HuH-7.5 (cell line): ENCODE measurements at regions not wholly inside any gene's neighbourhood (a gene's known extent, or its start where the extent isn't known, plus 50 kb on each side); places are given as distances from the start of the nearest gene placed in this dataset.

Experiments
- DNase-seq: peaks from one replicate; pipeline ENCODE4 v3.0.0; 2011; ENCODE audit warnings: low spot score

DNA sequence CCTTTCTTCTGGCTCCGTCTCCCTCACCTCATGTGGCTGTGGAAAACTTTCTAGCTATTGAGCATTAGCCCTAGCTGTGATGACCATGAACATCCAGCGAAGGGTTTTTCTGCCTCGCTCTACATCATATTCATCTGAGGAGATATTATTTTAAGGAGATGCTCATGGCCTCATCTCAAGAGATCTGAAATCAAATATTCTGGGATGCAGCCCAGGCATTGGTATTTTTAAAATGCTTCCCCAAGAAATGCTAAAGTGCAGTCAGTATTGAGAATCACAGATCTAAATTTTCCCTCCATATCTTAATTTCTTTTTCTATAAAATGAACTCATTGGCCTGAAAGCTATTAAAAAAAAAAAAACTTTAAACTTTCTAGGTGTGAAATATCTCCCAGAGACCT is 238.2 kb upstream of the CELF2 start:
- DNase-seq: no peak

DNA sequence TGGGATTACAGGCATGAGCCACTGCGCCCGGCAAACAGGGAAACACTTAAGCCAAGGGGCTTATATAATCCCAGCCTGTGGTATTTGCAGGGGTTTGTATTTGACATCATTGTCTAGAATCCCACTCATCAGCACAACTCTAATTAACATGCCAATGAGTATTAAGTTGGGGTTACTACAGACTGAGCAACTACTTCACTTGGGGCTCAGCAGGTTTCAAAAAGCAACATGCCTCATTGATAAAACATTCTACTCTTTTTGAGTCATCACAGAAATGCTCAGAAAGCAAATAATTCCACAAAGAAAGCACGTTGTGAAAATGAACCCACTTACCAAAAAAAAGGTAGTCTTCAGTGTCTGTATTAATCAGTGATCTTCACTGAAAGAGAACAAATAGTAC is 236.9 kb upstream of the CELF2 start:
- DNase-seq: no peak

DNA sequence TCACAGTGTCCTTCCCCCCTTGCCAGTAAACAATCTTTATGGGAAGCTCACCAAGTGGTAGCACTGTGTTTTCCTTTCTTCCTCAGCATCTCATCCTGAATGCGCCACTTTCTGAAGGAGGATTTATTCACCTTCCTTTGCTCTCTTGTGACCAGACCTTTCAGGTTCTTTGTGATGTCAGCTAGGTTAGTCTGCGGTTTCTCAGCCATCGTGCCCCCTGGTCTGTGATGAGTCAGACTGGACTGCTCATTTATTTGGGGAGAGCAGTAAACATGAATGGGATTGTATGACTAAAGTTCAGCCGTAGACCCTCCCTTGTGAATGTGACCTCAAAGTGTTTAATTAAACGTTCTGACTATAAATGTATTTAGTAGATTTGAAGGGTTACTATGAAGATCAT is 235.1 kb upstream of the CELF2 start:
- no peak for DNase-seq

DNA sequence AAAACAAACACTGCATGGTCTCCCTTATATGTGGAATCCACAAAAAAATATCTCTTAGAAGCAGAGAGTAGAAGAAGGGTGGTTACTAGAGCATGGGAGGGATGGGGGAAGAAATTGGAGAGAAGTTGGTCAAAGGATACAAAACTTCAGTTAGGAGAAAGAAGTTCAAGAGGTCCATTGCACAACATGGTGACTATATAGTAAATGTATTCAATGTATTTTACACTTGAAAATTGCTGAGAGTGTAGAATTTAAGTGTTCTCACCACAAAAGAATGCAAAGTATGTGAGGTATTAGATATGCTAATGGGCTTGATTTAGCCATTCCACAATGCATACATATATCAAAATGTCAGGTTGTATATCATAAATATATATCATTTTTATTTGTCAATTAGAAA is 232.0 kb upstream of the CELF2 start:
- no peak for DNase-seq

DNA sequence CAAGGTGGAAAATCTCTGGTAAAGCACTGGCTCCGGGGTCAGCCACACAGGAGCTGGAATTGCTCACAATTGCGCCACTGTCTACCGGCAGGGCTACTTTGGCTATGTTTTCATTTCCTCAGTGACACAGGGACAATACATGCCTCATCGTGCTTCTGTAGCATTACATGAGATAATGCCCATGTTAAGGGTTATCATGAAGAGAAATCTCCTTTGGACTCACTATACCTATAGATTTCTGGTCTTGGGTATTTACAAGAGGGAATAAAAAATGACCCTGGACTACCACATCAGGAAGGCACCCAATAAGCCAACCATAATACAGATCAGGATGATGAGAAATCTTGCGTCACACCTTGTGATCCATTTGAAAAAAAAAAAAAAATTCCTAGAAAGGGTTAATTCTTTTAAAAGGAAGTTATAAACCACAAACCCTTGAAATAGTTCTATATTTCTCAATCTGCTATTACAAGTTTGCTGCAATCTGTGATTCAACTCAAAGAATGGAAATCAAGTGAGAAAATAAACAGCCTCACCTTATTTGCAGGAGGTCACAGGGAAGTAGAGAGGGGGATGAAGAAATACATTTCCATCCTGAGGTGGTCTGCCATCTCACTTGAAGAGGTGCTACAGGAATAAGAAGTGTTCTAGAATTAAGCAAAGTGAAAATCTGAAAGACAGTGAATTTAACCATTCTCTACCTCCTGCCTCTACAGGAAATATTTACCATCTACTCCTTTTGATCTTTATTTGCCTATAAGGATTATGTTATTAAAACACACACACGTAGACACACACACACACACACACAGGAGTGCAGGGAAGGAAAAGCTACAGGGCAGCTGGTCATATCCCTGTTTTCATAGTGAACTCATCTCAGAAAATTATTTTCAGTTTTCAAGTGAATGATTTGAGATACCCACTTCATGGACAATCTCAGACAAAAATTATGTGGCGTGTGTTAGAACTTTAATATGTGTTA is 231.3 kb upstream of the CELF2 start:
- no peak for DNase-seq

DNA sequence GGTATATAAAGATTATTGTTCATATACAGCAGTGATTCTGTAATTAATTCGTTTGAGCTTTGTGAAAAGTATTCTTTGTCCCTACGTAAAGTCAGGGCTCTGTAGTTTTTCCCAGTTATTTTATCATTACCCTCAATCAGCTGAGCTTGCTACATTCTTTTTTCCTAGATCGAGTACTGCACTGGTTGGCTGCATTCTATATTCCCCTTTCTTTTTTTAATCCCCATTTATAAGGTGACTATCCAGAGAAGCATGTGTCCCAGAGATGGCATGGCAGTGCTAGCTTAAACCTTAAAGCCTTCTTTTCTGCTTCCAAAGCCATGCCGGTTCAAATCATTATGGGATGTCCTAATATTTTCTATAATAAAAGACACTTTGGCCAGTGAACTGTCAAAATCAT is 230.1 kb upstream of the CELF2 start:
- DNase-seq: no peak

DNA sequence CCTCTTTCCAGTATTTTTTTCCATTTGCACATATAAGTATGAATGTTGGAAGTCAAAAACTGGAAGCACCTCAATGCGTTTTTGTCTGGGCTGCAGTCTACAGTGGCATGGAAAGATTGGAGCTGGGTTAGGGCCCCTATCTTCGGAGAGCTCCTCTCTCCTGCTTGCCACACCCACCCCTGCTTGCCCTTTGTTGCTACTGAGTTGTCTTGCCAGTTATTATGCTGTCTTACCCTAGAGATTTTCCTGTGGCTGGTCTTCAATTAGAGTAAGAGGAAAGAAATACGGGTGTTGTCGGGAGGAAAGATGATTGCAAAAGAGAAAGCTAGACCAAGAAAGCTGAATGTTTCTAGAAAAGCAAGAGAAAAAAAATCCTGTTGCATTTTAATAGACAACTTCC is 228.9 kb upstream of the CELF2 start:
- DNase-seq: no peak

DNA sequence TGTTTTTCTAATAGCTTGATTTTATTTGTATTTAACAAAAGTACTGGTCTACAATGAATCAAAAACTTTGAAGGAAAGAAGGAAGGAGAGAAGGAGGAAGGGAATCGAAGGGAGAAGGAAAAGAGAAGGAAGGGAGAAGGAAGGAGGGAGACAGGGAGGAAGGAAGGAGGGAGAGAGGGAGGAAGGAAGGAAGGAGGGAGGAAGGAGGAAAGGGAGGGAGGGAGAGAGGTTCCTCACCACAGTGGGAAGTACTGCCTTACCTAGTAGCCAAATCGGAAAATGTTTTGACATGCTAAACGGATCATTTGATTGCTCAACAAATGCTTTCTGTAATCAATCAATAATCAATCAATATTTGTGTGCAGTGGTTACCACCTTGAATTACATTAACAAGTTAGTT is 225.8 kb upstream of the CELF2 start:
- DNase-seq: no peak

DNA sequence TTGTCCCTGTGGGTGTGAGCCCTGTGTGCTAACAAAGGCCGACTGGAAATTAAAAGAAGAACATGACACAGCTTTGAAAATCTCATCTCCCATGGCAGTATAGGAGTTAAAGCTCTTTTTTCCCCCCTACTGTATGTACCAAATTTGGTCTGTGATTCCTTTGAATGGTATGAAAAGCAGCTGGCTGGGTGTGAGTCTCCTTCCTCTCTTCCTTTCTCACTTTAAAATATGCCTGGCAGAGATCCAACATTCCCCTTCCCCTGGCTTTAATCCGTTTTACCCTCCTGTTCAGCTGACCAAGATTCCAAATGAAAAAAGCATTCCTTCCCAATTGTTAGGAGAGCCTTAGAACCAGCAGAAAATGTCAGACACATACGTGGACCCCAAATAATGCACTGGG is 225.0 kb upstream of the CELF2 start:
- no peak for DNase-seq

DNA sequence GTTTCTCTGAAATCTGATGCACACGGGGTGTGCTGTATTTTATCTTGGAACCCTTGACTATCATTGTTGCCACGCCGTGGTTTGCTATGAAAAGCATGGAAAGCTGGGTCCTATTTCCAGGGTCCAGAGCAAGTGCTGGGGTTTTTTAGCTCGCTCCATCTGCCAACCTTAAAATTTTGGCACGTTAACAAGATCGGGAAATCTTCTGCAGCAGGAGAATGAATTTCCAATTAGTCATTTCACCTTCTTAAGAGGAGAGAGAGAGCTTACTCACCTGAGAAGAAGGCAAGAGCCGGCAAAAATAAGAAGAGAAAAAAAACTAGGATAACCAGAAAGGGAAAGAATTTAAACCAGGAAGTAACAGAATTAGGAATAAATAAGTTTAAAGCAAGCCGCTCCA is 223.6 kb upstream of the CELF2 start:
- no peak for DNase-seq

DNA sequence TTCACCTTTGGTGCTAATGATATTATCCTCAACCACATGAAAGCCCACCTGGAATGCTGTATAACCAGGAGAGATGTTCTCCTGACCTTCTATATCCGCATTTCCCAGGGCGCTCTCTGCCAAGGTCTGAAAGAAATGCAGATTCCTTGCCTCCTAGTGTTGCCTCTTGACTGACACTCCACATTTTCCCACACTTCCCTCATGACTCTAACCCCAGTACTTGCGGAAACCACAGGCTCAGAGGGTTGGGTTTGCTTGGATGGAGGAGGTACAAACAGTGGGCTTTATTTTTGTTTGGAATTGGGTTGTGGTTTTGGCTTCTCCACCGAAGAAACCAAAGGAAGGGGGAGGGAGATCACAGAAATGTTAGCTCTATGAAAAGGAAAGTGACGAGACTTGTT is 222.9 kb upstream of the CELF2 start:
- DNase-seq: no peak

DNA sequence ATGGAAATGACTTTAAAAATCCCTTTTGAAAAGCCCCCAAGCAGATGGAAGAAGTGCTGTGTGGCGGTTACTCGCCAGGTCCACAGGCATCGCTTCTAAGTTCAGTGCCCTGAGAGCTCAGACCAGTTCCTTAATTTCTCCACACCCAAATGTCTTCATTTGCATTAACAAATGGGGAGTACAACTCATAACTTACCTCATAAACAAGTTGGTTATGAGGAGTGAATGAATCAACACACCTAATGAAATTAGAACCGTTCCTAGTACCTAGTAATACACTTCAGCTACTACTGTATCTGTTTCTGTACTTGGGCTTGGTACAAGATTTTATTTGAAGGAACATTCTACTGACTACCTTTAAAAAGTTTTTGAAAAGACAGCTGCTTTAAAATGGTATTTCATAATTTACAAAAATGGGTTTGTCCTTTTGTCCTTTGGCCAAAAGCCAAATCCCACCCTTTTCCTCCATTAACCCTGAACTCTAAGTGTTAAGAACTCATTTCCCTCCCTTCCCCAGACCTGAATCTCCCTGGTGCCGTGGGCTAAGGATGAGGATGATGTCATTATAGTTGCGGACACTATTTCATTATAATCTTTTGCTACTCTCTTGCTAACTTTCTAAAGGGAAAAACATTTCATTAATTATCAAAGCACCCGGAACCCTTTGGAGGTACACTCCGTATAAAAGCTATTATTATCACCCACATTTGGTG is 221.5 kb upstream of the CELF2 start:
- DNase-seq: no peak

DNA sequence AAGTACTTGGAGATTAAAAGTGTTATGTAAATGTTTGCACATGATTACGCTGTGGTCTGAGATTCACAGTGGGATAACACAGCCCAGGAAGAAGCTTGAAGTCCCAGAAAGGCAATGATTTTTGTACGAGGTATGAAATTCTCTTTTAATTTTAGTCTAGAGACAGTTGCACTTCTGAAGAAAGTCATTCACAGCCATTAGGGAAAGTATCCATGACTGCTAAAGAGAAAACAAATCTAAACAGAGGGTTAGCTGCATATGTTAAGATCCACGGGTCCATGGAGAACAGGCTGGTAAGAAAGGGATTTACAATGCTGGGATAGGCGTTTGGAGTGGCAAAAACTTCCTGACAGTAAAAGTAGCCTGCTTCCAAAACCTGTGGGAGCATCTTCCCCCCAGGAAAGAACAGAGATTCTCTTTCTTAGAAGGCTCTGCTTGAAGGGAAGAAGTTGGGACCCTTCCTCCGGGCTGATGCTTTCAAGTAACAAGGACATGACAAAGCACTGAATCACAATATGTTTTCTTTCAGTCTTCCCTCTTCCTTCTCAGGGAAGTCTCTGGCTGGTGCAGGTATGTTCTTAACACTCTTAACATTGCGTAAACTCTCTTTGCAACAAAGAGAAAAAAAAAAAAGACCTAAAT is 220.8 kb upstream of the CELF2 start:
- no peak for DNase-seq

DNA sequence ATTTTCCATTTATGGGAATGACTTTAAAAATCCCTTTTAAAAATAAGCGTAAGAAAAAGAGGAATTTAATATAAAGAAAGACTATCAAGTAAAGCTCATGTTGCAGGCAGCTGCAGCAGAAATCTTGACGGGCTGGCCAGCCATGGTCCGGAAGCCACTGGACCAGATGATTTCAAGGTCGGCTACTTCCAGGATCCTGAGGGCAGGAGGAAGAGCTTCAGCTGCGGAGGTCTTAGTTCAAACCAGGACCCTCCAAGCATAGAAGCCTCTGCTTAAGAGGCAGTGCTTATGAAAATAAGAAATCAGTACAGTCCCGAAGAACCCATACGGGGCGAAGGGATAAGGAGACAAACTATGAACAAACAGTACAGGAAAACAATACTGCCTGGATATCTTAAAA is 220.2 kb upstream of the CELF2 start:
- DNase-seq: no peak

DNA sequence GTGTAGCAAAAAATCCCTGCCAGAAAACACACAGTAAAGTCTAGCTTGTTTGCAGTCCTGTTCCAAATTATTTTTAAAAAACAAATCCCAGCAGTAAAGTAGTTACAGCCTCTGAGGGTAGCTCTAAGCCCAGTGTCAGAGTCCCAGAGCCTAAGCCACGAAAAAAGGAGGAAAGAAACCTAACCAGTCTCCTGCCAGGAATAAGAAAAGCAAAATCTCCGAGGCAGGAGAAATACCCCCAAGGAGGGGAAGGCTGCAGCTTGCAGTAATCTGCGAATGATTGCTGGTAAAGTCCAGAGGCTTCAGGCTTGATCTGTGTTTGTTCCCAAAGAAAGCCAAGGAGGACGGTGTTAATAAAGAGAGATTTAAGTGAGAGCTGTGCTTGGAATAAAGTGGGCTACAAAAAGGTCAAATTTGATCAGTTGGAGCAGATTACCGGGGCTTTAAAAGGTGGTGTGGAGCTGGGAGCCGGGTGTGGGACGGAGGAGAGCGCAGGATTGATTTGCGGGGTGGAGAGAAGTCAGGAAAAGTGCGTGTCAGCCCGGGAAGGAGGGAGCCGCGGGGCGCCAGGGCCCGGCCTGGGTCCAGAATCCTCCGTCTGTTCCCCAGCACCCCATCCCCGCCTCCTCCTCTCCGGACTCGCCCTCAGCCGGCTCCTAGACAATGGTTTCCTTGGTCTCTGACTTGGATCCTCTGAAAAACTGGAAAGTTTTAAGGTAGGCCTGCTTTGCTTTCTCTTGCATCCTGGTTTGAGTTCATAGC is 219.4 kb upstream of the CELF2 start:
- no peak for DNase-seq

DNA sequence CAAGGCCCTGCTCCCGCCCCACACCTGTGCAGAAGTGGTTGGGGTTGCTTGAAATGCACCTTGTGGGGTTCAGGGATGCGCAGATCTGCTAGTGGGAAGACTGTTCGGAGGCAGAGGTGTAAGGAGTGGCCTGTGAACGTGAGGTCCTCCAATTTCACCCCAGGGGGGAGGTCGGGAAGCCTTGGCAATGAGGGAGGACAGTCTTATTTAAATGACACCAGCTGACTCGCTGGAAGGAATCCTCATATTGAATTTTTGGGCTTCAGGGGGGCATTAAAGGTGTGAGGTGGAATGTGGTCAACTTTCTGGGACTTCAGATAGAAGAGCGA is 218.8 kb upstream of the CELF2 start:
- no peak for DNase-seq

DNA sequence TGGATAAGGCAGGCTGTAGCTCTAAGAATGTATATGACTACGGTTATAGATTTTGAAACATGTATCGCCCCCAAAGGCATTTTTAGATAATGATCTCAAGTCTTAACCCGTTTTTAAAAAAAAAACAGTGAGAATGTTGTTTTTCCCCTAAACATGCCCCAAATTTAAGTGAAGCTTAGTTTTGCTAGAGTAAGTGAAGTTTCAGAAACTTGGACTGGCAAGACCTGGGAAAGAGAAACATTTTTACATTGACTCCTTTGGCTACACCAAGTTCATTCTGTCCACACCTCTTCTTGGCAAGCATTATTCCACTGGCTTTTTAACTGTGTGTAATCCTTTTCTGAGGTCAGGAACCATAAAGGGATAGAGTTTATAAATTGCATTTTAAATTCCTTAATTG is 216.7 kb upstream of the CELF2 start:
- no peak for DNase-seq

DNA sequence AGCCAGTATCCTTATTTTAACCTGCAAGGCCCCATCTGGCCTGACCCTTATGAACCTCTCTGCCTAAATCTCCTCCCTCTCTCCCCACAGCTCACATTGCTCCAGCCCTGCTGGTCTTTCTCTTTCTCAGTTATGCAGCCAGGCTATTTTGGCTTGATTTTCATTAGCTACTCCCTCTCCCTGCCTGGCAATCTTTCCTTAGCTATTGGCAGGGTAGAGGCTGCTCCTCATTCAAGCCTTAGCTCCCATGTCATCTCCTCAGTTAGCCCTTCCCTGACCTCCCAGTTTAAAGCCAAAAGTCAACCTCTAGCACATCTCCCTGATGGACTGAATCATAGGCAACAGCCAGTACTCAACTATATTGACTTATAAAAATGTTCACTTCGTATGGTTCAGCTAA is 214.4 kb upstream of the CELF2 start:
- DNase-seq: no peak

DNA sequence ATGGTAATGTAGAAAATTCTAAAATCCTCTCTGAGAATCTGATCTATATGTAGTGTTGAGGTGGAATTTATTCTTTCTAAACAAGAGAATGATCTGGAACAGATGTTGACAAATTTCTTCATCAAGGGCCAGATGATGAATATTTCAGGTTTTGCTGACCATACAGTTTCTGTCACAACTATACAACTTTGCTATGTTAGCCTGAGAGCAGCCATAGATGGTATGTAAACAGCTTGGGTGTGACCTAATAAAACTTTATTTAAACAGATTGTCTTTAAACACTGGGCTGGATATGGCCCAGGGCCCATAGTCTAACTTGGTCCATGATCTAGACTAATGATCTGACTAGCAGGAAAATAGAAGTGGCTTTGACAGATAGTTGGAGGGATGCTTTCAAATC is 213.6 kb upstream of the CELF2 start:
- DNase-seq: no peak

DNA sequence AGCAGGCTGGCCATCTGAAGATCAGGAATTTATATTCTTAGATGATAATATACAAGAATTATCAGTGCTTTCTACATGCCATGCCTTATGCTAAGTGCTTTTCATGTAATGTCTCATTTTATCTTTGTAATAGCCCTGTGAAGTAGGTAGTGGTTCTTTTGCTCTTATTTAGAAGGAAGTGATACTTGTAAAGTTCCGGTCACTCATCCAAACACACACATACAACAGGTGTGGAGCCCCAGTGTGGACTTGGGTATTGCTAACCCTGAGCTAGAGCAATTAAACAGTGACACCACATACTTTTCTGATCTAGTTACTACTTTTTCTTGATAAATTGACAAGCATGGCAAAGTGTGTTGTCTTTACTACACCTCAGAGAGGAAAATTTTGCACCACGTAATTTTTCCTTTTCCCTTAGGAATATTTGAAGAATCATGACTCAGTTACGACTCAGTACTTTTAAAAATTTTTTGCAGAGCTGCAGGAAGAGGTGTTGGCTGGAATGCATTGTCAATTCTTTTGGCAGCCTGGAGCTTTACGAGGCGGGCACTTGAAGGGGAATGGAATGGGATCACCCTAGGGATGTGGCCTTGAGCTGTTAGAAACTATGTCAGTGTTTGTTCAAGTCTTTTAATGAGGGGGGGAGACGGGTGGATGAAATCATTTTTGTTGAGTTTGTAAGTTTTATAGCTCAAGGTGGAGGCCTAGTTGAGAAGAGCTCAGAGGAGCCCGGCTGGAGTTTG is 212.5 kb upstream of the CELF2 start:
- no peak for DNase-seq

DNA sequence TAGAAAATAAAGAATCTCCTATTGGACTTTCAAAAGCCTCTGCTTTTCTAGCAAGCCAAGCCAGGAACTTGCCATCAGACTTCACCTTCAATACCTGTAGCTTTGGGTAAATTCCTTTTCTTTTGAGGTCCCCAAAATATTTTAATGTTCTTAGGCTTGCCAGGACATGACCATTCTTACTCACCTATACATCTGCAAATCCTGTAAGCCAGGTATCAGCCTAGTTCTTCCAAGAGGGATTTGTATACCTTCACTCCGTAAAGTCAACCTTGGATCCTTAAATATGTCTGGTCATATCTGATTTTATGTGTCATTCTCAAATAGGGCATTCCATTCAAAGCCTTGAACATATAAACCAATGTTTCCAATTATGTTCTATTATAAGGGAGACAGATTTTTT is 210.6 kb upstream of the CELF2 start:
- DNase-seq: no peak

DNA sequence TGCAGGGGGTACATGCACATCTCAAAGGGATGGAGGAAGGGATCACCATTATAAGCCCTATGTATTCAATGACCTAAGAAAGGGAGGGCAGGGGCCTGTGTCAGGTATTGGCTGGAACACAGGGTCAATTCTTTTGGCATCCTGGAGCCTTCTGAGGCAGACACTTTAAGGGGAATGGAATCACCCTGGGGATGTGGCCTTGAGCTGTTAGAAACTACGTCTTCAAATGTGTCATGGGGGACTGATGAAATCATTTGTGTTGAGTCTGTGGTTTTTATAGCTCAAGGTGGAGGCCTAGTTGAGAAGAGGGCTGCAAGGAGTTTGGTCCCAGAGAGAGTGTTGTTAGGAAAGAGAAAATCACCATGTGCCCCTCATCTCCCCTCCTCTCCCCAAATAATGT is 206.1 kb upstream of the CELF2 start:
- DNase-seq: no peak
